ENCODE measurements at regions not wholly inside any gene's neighbourhood (a gene's known extent, or its start where the extent isn't known, plus 50 kb on each side); places are given as distances from the start of the nearest gene placed in this dataset.
"Not testable (repeated sequence)": the region's sequence is repeated elsewhere in the genome, so short reads cannot be mapped to it uniquely, and the experiment has no call there.

GRCh38 chr14:38634913-38635312 is 379.0 kb upstream of the CLEC14A start:
- TF ChIP-seq CTCF (IDR thresholded peaks at IDR 0.05; ENCODE audit: low read depth, low read length); EZH2phosphoT487 (IDR thresholded peaks at IDR 0.05; ENCODE audit: low read depth): not testable (repeated sequence)

Data from OCI-LY3 (cell line).